Loucy (cell line): ENCODE measurements at regions not wholly inside any gene's neighbourhood (a gene's known extent, or its start where the extent isn't known, plus 50 kb on each side); places are given as distances from the start of the nearest gene placed in this dataset.

ENCODE experiments used
- EZH2phosphoT487 ChIP-seq: fragments of 200-600 bp; IDR thresholded peaks from 2 replicates; pipeline ENCODE4 v1.6.1; 2018; ENCODE audit warnings: antibody characterized with exemption, mild to moderate bottlenecking, moderate library complexity, borderline replicate concordance
- TF ChIP-seq, protein P1 (sequence below): fragments of 200-600 bp; sonication (generic); conservative IDR thresholded peaks from 2 replicates; pipeline ENCODE4 v1.5.1; 2014; ENCODE audit warnings: mild to moderate bottlenecking, antibody characterized with exemption, low read length

DNA sequence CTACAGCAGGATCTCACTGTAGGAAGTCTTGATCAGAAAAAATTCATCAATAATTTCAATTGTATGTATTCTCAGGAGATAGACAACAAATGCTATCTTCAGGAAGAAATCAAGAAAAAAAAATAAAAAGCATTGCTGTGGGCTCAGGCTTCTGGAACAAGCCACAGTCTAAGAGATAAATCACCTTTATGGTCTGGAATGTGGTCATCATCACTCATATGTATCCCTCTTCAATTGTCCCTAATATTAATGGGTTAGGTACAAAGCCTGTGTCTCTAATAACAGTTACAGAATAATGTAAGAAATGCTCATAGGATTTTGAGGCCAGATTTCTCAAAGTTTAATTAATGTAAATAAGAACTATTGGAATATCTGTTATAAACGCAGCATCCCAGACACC lies 305.9 kb upstream of the ANO3 start:
- TF ChIP-seq, protein P1, sequence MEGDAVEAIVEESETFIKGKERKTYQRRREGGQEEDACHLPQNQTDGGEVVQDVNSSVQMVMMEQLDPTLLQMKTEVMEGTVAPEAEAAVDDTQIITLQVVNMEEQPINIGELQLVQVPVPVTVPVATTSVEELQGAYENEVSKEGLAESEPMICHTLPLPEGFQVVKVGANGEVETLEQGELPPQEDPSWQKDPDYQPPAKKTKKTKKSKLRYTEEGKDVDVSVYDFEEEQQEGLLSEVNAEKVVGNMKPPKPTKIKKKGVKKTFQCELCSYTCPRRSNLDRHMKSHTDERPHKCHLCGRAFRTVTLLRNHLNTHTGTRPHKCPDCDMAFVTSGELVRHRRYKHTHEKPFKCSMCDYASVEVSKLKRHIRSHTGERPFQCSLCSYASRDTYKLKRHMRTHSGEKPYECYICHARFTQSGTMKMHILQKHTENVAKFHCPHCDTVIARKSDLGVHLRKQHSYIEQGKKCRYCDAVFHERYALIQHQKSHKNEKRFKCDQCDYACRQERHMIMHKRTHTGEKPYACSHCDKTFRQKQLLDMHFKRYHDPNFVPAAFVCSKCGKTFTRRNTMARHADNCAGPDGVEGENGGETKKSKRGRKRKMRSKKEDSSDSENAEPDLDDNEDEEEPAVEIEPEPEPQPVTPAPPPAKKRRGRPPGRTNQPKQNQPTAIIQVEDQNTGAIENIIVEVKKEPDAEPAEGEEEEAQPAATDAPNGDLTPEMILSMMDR: no peak
- no peak for TF ChIP-seq EZH2phosphoT487
